Peyer's patch (tissue), 4 donors: ENCODE measurements at regions not wholly inside any gene's neighbourhood (a gene's known extent, or its start where the extent isn't known, plus 50 kb on each side); places are given as distances from the start of the nearest gene placed in this dataset.

Experiments
- DNase-seq, 3 donors: peaks; one replicate each; pipeline ENCODE4 v3.0.0-alpha.2; 2017 to 2019
- H3K27ac ChIP-seq, 4 donors: fragments of 200-600 bp; sonication (generic); one replicate each; pipeline ENCODE4 v1.5.1; 2016 to 2019
- H3K27me3 ChIP-seq, 2 donors: fragments of 200-600 bp; sonication (generic); one replicate each; pipeline ENCODE4 v1.5.1; 2019
- H3K36me3 ChIP-seq, 3 donors: fragments of 200-600 bp; sonication (generic); one replicate each; pipeline ENCODE4 v1.5.1; 2016 to 2019
- H3K4me1 ChIP-seq, 4 donors: fragments of 200-600 bp; sonication (generic); one replicate each; pipeline ENCODE4 v1.5.1; 2016 to 2019
- H3K4me3 ChIP-seq, 4 donors: fragments of 200-600 bp; sonication (generic); 1 replicate in 3 of 4; 2 replicates in 1 of 4; pipeline ENCODE4 v1.5.1; 2016 to 2019; ENCODE audit warnings: mild to moderate bottlenecking in 1 of 4
- H3K9me3 ChIP-seq, 4 donors: fragments of 200-600 bp; sonication (generic); one replicate each; pipeline ENCODE4 v1.5.1; 2016 to 2019; ENCODE audit warnings: mild to moderate bottlenecking in 1 of 4
- CTCF ChIP-seq, 6 experiments: fragments of 450-650 bp in 4 of 6; fragments of 200-600 bp in 2 of 6; sonication (generic) in 1 of 6; IDR thresholded peaks; one replicate each; pipeline ENCODE4 v1.5.1; 2017 to 2019; ENCODE audit warnings: antibody characterized with exemption in 6 of 6, mild to moderate bottlenecking in 3 of 6, moderate library complexity in 1 of 6
- POLR2A ChIP-seq, 2 donors: fragments of 450-650 bp; IDR thresholded peaks; one replicate each; pipeline ENCODE4 v1.5.1; 2017; ENCODE audit warnings: antibody characterized with exemption in 2 of 2, mild to moderate bottlenecking in 2 of 2, moderate library complexity in 2 of 2

- no peak overlapping the region for H3K27ac ChIP-seq
- DNase-seq, result no peak
These were observed 308.9 kb downstream of the DHX35 start for GRCh38 chr20:39270837-39271604.

DNA sequence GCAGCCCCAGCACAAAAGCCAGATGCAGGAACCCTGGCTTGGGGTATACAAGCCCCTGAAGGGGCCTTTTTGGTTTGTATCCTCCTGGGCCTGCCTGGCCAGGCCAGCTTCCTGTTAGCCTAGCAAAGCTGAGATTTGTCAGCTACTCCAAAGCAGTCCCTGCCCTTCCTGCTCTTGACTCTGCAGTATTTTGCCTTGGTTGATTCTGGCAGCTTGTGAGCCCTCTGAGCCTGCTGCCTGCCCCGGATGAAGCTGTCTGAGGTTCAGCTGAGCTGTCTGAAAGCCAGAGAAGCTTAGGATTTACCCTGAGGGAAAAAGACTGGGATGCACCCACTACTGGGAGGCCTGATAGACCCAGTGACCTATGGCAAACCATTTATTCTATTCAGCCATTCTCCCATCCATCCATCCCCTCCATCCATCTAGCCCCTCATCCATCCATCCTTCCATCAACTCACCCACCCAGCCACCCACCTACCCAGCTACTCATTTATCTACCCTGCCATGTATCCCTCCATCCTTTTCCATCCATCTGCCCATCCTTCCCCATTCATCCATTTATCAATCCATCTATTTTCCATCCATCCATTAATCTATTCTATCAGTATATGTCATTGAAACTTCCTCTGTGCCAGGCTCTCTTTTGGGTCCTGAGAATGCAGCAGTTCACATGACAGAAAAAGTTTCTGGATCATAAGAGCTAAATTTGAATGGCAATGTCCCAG, 307.5 kb downstream of the DHX35 start:
- H3K9me3 ChIP-seq, result no peaks in the 10 kb centered on the region
- no peaks in the 10 kb centered on the region for H3K36me3 ChIP-seq
- TF ChIP-seq CTCF (IDR thresholded peaks at IDR 0.05) (no peak), POLR2A (IDR thresholded peaks at IDR 0.05) (no peak)
- peak overlapping the region in 1 of 4 donors; percentile 17 for H3K27ac ChIP-seq
- no peak overlapping the region for H3K4me3 ChIP-seq
- H3K27me3 ChIP-seq, result no peaks in the 10 kb centered on the region
- no peak for DNase-seq
- no peaks in the 10 kb centered on the region for H3K4me1 ChIP-seq

More at GRCh38 chr20:39270837-39271604, 308.9 kb downstream of the DHX35 start:
- no peaks in the 10 kb centered on the region for H3K9me3 ChIP-seq
- H3K36me3 ChIP-seq, result no peaks in the 10 kb centered on the region
- no peak overlapping the region for H3K4me3 ChIP-seq
- no peaks in the 10 kb centered on the region for H3K4me1 ChIP-seq
- H3K27me3 ChIP-seq, result no peaks in the 10 kb centered on the region
- TF ChIP-seq POLR2A (IDR thresholded peaks at IDR 0.05) (no peak), CTCF (IDR thresholded peaks at IDR 0.05) (no peak)

DNA sequence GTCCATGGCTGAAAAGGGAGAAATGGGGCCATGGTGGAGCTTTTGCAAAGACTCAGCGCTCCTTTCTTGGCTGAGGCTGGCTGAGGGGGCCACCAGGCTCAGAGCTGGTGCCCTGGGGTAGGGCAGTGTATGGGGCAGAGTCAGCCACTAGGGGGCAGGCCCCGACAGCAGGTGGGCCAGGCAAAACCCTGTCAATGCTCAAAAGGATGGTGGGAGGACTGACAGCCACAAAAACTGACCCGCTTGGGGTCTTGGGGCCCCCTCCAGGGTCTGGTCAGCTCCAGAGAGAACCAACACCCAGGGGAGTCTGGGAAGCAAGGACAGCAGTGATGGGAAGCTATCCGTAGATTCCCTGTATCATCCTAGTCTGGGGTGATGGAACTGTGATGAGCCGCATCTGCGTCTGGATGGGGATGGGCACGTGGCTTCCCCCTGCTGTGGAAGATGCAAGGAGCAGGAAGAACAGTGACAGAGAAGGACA, 306.9 kb downstream of the DHX35 start:
- Histone ChIP-seq H3K9me3 (no peaks in the 10 kb centered on the region), H3K36me3 (no peaks in the 10 kb centered on the region), H3K4me1 (no peaks in the 10 kb centered on the region), H3K27ac (peak overlapping the region in 1 of 4 donors; percentile 17), H3K4me3 (no peak overlapping the region), H3K27me3 (no peaks in the 10 kb centered on the region)
- TF ChIP-seq CTCF (IDR thresholded peaks at IDR 0.05) (peak; percentile 46 to 75 (median 68)), POLR2A (IDR thresholded peaks at IDR 0.05) (no peak)
- peak; percentile 42 to 75 (median 63) for DNase-seq

GRCh38 chr20:39268491-39268951, 306.4 kb downstream of the DHX35 start:
- no peaks in the 10 kb centered on the region for H3K4me1 ChIP-seq
- H3K27ac ChIP-seq, result no peak overlapping the region
- TF ChIP-seq POLR2A (IDR thresholded peaks at IDR 0.05), result no peak
- no peak for TF ChIP-seq CTCF (IDR thresholded peaks at IDR 0.05)
- no peaks in the 10 kb centered on the region for H3K9me3 ChIP-seq
- DNase-seq, result no peak
- no peaks in the 10 kb centered on the region for H3K36me3 ChIP-seq
- H3K4me3 ChIP-seq, result no peak overlapping the region
- H3K27me3 ChIP-seq, result no peaks in the 10 kb centered on the region

DNA sequence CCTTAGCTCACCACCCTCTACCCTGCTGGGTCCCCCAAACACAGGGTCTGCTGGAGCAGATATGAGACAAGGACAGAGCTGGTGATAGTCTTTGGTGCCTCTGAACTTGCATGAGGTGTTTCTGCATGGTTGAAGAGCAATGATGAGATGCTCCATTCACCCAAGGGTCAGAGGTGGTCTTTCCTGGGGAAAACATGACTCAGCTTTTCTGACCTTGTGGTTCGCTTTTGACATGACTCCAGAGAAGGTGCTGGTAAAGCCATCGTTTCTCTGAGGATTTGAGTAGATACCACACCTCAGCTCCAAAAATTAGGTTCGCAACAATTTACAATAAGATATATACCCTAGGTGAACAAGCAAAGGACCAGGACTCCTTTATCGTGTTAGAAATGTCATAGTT, 304.8 kb downstream of the DHX35 start:
- Histone ChIP-seq H3K36me3 (no peaks in the 10 kb centered on the region), H3K27ac (no peak overlapping the region), H3K4me1 (no peaks in the 10 kb centered on the region), H3K27me3 (no peaks in the 10 kb centered on the region), H3K4me3 (no peak overlapping the region), H3K9me3 (no peaks in the 10 kb centered on the region)
- TF ChIP-seq POLR2A (IDR thresholded peaks at IDR 0.05) (no peak), CTCF (IDR thresholded peaks at IDR 0.05) (no peak)
- no peak for DNase-seq
